ENCODE measurements at regions not wholly inside any gene's neighbourhood (a gene's known extent, or its start where the extent isn't known, plus 50 kb on each side); places are given as distances from the start of the nearest gene placed in this dataset.

DNA sequence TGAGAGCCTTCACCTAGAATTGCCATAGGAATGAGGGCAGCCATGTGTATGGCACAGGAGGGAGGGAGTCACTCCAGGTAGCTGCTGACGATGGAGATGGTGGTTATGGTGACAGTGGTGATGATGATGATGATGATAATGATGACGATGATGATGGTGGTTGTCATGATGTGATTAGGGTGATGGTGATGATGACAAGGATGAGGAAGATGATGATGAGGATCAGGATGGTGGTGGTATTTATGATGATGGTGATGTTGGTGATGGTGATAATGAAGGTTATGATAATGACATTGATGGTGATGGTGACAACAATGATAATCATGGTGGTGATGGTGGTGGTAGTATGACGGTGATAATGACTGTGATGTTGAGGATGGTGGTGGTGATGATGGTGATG lies 1130.5 kb downstream of the BRD1 start:
- Histone ChIP-seq H3K4me1 (peaks cover 0 to 60% (median 17%) of the 10 kb centered on the region in 4 donors), H3K4me3 (no peak overlapping the region), H3K27me3 (no peaks in the 10 kb centered on the region), H3K36me3 (no peaks in the 10 kb centered on the region), H3K27ac (peak overlapping the region in 2 of 4 donors; percentile 89 to 92), H3K9me3 (no peaks in the 10 kb centered on the region)
- 61 to 62% methylated on average over 3 of the region's 3 CpGs for WGBS, 2 donors
- no peak for DNase-seq (ENCODE audit: low spot score in 2 of 2)
- TF ChIP-seq, protein P1, sequence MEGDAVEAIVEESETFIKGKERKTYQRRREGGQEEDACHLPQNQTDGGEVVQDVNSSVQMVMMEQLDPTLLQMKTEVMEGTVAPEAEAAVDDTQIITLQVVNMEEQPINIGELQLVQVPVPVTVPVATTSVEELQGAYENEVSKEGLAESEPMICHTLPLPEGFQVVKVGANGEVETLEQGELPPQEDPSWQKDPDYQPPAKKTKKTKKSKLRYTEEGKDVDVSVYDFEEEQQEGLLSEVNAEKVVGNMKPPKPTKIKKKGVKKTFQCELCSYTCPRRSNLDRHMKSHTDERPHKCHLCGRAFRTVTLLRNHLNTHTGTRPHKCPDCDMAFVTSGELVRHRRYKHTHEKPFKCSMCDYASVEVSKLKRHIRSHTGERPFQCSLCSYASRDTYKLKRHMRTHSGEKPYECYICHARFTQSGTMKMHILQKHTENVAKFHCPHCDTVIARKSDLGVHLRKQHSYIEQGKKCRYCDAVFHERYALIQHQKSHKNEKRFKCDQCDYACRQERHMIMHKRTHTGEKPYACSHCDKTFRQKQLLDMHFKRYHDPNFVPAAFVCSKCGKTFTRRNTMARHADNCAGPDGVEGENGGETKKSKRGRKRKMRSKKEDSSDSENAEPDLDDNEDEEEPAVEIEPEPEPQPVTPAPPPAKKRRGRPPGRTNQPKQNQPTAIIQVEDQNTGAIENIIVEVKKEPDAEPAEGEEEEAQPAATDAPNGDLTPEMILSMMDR (IDR thresholded peaks at IDR 0.05): no peak
- no peak for TF ChIP-seq EP300 (IDR thresholded peaks at IDR 0.05)
- no peak for TF ChIP-seq POLR2A (IDR thresholded peaks at IDR 0.05)

DNA sequence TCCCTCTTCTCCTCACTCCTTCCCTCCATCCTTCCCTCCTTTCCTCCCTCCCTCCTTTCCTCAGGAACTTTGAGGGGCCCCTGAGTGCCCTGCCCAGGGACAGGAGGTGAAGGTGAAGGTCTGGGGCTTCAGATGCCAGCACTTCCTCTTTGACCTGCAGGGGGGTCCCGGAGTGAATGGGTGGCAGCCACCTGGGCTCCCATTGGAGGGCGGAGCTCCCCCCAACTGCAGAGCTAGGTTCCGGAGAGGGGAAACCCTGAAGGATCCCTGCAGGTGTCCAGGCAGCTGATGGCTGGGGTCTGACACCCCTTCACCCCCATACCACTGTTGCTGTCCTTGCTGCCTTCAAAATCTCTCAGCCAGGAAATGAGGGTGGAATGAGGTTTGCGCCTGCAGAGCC lies 1131.3 kb downstream of the BRD1 start:
- WGBS, 2 donors: 67 to 87% methylated on average over 4 of the region's 4 CpGs
- H3K27me3 ChIP-seq: no peaks in the 10 kb centered on the region
- no peaks in the 10 kb centered on the region for H3K9me3 ChIP-seq
- no peak for DNase-seq (ENCODE audit: low spot score in 2 of 2)
- H3K36me3 ChIP-seq: no peaks in the 10 kb centered on the region
- peaks cover 0 to 60% (median 22%) of the 10 kb centered on the region in 4 donors for H3K4me1 ChIP-seq
- peak overlapping the region in 1 of 4 donors; percentile 1 for H3K4me3 ChIP-seq
- H3K27ac ChIP-seq: peak overlapping the region; percentile 0 to 92 (median 66)
- TF ChIP-seq, protein P1 (IDR thresholded peaks at IDR 0.05): no peak
- no peak for TF ChIP-seq POLR2A (IDR thresholded peaks at IDR 0.05)
- no peak for TF ChIP-seq EP300 (IDR thresholded peaks at IDR 0.05)

DNA sequence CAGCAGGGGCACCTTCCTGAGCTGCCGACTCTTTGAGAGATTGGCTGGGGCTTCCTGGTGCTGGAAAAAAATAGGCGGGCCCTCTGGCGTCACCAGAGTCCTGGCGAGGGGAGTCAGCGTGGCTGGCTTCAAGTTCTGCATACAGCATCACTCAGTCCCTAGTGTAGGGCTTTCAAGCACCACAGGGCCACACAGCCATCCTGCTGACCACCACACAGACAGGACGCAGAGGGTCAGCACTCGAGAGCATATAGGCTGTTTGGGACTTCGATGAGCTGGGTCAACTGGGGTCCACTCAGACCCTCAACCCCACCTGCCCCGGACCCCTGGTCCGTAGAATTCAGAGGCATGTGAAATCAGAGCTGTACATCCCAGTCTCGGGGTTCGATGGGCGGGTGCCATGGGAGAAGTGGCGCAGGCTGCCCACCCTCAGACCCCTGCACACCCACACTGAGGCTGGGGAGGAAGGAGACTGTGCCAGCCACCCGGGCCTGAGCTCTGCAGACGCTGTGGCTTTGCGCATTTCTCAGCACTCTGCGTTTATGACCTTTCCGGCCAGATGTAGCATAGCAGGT lies 1131.9 kb downstream of the BRD1 start:
- H3K27ac ChIP-seq: peak overlapping the region; percentile 44 to 92 (median 83)
- TF ChIP-seq POLR2A (IDR thresholded peaks at IDR 0.05): no peak
- TF ChIP-seq, protein P1 (IDR thresholded peaks at IDR 0.05): no peak
- no peak for TF ChIP-seq EP300 (IDR thresholded peaks at IDR 0.05)
- WGBS, 2 donors: 41 to 47% methylated on average over 18 to 19 of the region's 19 CpGs
- peaks cover 0 to 60% (median 24%) of the 10 kb centered on the region in 4 donors for H3K4me1 ChIP-seq
- no peaks in the 10 kb centered on the region for H3K9me3 ChIP-seq
- H3K36me3 ChIP-seq: no peaks in the 10 kb centered on the region
- peak overlapping the region in 2 of 4 donors; percentile 1 to 19 for H3K4me3 ChIP-seq
- no peak for DNase-seq (ENCODE audit: low spot score in 2 of 2)
- H3K27me3 ChIP-seq: no peaks in the 10 kb centered on the region

DNA sequence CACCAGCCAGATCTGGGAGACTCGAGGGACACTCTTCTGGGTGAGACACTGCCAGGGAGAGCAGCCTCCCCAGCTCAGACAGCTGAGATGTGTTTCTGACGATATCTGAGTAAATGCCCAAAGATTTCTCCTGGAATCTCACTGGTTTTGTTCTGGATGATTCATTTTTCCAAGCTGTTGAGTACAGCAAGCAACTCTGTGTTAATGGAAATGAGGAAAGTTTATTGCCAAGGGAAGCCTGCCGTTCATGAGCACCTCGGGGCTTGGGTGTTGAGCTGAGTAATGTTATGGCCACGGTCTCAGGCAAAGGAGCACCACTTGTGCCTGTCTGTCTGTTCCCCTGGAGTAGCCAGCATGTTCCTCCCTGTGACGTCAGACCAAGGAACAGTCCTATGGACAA lies 1132.4 kb downstream of the BRD1 start:
- Histone ChIP-seq H3K4me1 (peaks cover 0 to 60% (median 23%) of the 10 kb centered on the region in 4 donors), H3K27ac (peak overlapping the region; percentile 44 to 92 (median 84)), H3K4me3 (peak overlapping the region in 1 of 4 donors; percentile 44), H3K36me3 (no peaks in the 10 kb centered on the region), H3K9me3 (no peaks in the 10 kb centered on the region), H3K27me3 (no peaks in the 10 kb centered on the region)
- TF ChIP-seq, protein P1 (IDR thresholded peaks at IDR 0.05): no peak
- TF ChIP-seq EP300 (IDR thresholded peaks at IDR 0.05): peak in 1 of 2 donors; percentile 5
- peak in 1 of 2 donors; percentile 26 for TF ChIP-seq POLR2A (IDR thresholded peaks at IDR 0.05)
- DNase-seq (ENCODE audit: low spot score in 2 of 2): no peak
- 26 to 40% methylated on average over 6 of the region's 6 CpGs for WGBS, 2 donors

DNA sequence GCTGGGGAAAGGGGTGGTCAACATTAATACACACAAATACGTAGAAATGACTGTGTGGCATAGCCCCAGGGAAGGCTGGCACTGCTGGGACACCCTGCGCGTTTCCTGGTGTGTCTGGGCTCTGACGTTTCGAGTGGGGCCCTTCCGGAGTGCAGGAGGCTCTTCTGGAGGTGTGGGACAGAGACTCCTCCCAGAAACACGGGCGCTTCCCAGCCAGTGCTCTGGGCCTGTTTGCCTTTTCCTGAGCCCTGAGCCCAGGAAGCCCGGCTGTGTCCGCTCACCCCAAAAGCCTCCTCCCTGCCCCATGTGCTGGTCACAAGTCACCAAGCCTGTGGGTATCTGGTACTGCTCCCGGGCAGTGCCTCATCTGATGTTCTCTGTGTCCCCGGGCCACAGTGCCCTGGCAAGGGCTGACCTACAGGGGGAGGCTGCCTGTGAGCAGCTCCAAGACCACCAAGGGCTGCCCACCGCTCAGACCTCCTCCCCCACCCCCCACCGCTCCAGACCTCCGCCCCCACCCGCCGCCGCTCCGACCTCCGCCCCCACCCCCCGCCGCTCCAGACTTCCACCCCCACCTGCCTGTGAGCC lies 1133.3 kb downstream of the BRD1 start:
- peak overlapping the region; percentile 44 to 92 (median 84) for H3K27ac ChIP-seq
- TF ChIP-seq EP300 (IDR thresholded peaks at IDR 0.05) (no peak), POLR2A (IDR thresholded peaks at IDR 0.05) (no peak)
- TF ChIP-seq, protein P1 (IDR thresholded peaks at IDR 0.05): no peak
- no peaks in the 10 kb centered on the region for H3K9me3 ChIP-seq
- H3K36me3 ChIP-seq: no peaks in the 10 kb centered on the region
- H3K4me1 ChIP-seq: peaks cover 0 to 64% (median 20%) of the 10 kb centered on the region in 4 donors
- H3K27me3 ChIP-seq: no peaks in the 10 kb centered on the region
- WGBS, 2 donors: 48 to 57% methylated on average over 11 to 15 of the region's 22 CpGs
- peak overlapping the region; percentile 13 to 44 (median 27) for H3K4me3 ChIP-seq
- DNase-seq (ENCODE audit: low spot score in 2 of 2): no peak

All from tibial nerve (tissue), 4 donors.